ENCODE measurements at regions not wholly inside any gene's neighbourhood (a gene's known extent, or its start where the extent isn't known, plus 50 kb on each side); places are given as distances from the start of the nearest gene placed in this dataset.
A peak's percentile ranks its signal among the peaks of the same experiment; 100 is the strongest.

DNA sequence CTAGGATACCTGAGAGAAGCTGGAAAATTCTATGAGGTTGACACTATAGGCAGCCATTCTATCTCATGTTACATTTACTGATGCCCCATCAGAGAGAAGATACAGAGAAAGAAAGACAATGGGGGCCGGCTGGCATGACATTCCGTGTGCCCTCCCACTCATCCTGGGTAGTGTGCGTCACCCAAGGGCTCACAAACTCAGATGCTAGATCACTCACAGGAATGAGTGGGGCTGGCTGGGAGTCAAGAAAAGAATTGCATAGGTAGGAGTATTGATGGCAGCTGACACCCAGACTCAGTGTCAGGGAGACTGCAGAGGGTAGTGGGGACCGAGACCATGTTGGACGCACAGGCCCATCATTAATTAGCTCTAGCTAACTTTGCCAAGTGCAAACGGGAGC, 1113.5 kb upstream of the AUTS2 start:
- peaks cover 2% of the 10 kb centered on the region for H3K9me3 Mint-ChIP-seq (ENCODE audit: unreplicated experiment)
- DNase-seq, result no peak
- peaks cover 9% of the 10 kb centered on the region for H3K4me1 Mint-ChIP-seq (ENCODE audit: low read depth, unreplicated experiment)
- H3K36me3 Mint-ChIP-seq (ENCODE audit: unreplicated experiment), result no peaks in the 10 kb centered on the region
- no peak overlapping the region for H3K27ac Mint-ChIP-seq (ENCODE audit: unreplicated experiment)
- TF ChIP-seq, protein P1, sequence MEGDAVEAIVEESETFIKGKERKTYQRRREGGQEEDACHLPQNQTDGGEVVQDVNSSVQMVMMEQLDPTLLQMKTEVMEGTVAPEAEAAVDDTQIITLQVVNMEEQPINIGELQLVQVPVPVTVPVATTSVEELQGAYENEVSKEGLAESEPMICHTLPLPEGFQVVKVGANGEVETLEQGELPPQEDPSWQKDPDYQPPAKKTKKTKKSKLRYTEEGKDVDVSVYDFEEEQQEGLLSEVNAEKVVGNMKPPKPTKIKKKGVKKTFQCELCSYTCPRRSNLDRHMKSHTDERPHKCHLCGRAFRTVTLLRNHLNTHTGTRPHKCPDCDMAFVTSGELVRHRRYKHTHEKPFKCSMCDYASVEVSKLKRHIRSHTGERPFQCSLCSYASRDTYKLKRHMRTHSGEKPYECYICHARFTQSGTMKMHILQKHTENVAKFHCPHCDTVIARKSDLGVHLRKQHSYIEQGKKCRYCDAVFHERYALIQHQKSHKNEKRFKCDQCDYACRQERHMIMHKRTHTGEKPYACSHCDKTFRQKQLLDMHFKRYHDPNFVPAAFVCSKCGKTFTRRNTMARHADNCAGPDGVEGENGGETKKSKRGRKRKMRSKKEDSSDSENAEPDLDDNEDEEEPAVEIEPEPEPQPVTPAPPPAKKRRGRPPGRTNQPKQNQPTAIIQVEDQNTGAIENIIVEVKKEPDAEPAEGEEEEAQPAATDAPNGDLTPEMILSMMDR (IDR thresholded peaks at IDR 0.05; ENCODE audit: partially characterized antibody, unreplicated experiment), result no peak
- H3K4me3 Mint-ChIP-seq (ENCODE audit: unreplicated experiment), result no peak overlapping the region
- H3K27me3 Mint-ChIP-seq (ENCODE audit: unreplicated experiment), result no peaks in the 10 kb centered on the region

DNA sequence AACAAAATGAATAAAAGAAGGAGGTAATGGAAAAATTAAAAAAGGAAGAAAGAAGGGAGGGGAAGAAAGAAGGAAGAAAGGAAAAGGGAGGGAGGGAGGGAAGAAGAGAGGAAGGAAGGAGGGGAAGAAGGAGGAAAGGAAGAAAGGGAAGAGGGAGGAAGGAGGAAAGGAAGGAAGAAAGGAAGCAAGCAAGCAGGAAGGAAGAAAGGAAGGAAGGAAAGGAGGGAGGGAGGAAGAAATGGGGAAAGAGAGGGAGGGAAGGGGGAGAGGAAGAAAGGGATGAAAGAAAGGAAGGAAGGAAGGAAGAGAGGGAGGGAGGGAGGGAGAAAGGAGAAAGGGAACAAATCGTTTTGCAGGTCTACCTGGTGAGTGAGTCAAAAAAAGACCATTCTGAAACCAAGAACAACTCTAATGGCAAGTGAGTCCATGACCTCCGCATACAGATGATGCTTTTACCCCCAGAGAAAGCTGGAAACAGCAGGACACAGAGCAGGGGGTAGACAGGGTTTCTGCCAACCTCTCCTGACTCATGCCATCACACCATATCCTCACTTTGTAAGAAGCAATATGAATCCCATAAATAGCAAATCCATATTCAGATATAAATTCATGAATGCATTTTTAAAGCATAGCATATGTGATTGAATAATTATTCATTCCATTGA, 1112.9 kb upstream of the AUTS2 start:
- H3K4me3 Mint-ChIP-seq (ENCODE audit: unreplicated experiment), result no peak overlapping the region
- no peaks in the 10 kb centered on the region for H3K36me3 Mint-ChIP-seq (ENCODE audit: unreplicated experiment)
- H3K27ac Mint-ChIP-seq (ENCODE audit: unreplicated experiment), result no peak overlapping the region
- peaks cover 9% of the 10 kb centered on the region for H3K4me1 Mint-ChIP-seq (ENCODE audit: low read depth, unreplicated experiment)
- DNase-seq, result no peak
- peaks cover 2% of the 10 kb centered on the region for H3K9me3 Mint-ChIP-seq (ENCODE audit: unreplicated experiment)
- no peaks in the 10 kb centered on the region for H3K27me3 Mint-ChIP-seq (ENCODE audit: unreplicated experiment)
- TF ChIP-seq, protein P1 (IDR thresholded peaks at IDR 0.05; ENCODE audit: partially characterized antibody, unreplicated experiment), result no peak

DNA sequence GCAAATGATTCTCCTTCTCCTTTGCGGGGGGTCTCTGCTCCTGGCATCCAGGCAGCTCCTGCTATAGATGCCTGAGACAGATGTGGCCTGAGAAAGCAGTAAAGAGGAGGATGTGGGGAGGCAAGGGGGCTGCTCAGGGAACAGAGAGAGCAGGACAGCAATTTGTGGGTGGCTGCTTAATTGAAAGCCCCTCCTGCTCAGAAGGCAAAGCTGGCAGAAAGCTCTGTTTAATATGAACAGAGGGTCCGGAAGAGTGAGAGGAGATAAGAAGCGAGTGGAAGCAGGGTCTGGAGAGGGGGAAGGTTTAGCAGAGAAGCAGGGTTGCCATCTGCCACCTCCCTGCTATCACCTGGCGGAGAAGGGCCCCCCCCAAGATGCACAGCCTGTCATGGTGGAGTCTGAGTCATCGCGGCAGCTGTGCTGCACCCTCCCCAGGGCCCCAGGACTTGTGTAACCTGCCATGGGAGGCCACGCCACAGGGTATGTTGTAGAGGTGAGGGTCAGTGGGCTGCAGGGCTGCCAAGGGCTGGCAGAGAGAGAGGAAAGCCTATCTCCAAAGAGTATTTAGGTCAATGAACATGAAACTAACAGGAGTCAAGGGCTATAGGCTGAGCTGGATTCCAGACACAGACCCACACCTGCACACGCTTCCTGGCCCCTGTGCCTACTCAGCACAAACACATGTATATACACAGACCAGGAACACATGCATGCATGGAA, 1109.8 kb upstream of the AUTS2 start:
- Mint-ChIP-seq H3K36me3 (ENCODE audit: unreplicated experiment) (peaks cover under 1% of the 10 kb centered on the region), H3K9me3 (ENCODE audit: unreplicated experiment) (no peaks in the 10 kb centered on the region), H3K27ac (ENCODE audit: unreplicated experiment) (peak overlapping the region; percentile 83), H3K4me1 (ENCODE audit: low read depth, unreplicated experiment) (peaks cover 9% of the 10 kb centered on the region), H3K4me3 (ENCODE audit: unreplicated experiment) (peak overlapping the region; percentile 22), H3K27me3 (ENCODE audit: unreplicated experiment) (no peaks in the 10 kb centered on the region)
- DNase-seq, result peak; percentile 65
- TF ChIP-seq, protein P1 (IDR thresholded peaks at IDR 0.05; ENCODE audit: partially characterized antibody, unreplicated experiment), result no peak

DNA sequence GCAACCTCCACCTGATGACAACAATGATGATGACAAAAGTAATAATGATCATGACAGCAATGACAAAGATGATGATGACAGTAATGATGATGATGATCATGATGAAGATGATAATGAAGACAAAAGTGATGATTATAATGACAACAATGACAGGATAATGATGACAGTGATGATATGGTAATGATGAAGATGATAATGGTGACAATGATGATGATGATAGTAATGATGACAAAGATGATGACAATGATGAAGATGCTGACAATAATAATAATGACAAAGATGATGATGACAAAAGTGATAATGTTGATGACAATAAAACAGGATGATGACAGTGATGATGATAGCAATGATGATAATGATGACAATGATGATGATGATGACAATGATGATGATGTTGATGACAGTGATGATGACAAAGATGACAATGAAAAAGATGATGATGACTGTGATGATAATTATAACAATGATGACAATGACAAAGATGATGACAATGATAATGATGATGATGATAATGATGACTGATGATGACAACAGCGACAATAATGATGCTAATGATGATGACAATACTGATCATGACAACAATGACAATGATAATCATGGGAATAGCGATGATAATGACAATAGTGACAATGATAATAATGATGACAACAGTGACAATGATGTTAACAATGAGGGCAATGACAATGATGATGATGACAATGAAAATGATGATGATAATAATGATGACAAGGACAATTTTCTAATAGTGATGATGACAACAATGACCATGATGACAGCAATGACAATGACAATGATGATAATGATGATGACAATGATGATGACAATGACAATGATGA, 1106.5 kb upstream of the AUTS2 start:
- TF ChIP-seq, protein P1 (IDR thresholded peaks at IDR 0.05; ENCODE audit: partially characterized antibody, unreplicated experiment), result no peak
- Mint-ChIP-seq H3K4me3 (ENCODE audit: unreplicated experiment) (no peak overlapping the region), H3K36me3 (ENCODE audit: unreplicated experiment) (peaks cover 3% of the 10 kb centered on the region), H3K27ac (ENCODE audit: unreplicated experiment) (no peak overlapping the region), H3K4me1 (ENCODE audit: low read depth, unreplicated experiment) (peaks cover 9% of the 10 kb centered on the region), H3K27me3 (ENCODE audit: unreplicated experiment) (peaks cover 2% of the 10 kb centered on the region), H3K9me3 (ENCODE audit: unreplicated experiment) (no peaks in the 10 kb centered on the region)
- no peak for DNase-seq
